ENCODE measurements at regions not wholly inside any gene's neighbourhood (a gene's known extent, or its start where the extent isn't known, plus 50 kb on each side); places are given as distances from the start of the nearest gene placed in this dataset.
A peak's percentile ranks its signal among the peaks of the same experiment; 100 is the strongest.
"Not testable (repeated sequence)": the region's sequence is repeated elsewhere in the genome, so short reads cannot be mapped to it uniquely, and the experiment has no call there.

DNA sequence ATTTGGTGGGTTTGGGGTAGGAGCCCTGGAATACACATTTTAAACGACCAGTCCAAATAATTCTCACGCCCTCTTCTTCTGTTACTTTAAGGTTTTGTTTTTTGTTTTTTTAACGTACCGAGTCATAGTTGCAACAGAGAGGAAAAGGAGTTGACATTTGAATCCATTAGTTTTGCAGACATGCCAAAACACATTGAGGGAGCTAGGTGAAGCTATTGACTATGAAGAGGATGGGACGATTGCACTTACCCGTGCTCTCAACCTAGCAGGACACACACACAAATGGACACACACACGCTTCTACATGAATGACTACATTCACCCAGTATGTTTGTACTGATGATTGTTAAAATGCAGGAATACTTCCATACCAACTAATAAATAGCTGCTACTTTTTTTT is 54.3 kb upstream of the CIT start:
- no peak for TF ChIP-seq POLR2A (IDR thresholded peaks at IDR 0.05)
- TF ChIP-seq, protein P1, sequence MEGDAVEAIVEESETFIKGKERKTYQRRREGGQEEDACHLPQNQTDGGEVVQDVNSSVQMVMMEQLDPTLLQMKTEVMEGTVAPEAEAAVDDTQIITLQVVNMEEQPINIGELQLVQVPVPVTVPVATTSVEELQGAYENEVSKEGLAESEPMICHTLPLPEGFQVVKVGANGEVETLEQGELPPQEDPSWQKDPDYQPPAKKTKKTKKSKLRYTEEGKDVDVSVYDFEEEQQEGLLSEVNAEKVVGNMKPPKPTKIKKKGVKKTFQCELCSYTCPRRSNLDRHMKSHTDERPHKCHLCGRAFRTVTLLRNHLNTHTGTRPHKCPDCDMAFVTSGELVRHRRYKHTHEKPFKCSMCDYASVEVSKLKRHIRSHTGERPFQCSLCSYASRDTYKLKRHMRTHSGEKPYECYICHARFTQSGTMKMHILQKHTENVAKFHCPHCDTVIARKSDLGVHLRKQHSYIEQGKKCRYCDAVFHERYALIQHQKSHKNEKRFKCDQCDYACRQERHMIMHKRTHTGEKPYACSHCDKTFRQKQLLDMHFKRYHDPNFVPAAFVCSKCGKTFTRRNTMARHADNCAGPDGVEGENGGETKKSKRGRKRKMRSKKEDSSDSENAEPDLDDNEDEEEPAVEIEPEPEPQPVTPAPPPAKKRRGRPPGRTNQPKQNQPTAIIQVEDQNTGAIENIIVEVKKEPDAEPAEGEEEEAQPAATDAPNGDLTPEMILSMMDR (IDR thresholded peaks at IDR 0.05): no peak
- TF ChIP-seq EP300 (IDR thresholded peaks at IDR 0.05): no peak
- Histone ChIP-seq H3K4me1 (no peaks in the 10 kb centered on the region), H3K36me3 (no peaks in the 10 kb centered on the region), H3K27me3 (no peaks in the 10 kb centered on the region), H3K4me3 (no peak overlapping the region), H3K9me3 (no peaks in the 10 kb centered on the region), H3K27ac (no peak overlapping the region)
- DNase-seq (ENCODE audit: low spot score in 2 of 2): no peak
- 53 to 59% methylated on average over 7 of the region's 7 CpGs for whole genome bisulfite sequencing, 2 donors

DNA sequence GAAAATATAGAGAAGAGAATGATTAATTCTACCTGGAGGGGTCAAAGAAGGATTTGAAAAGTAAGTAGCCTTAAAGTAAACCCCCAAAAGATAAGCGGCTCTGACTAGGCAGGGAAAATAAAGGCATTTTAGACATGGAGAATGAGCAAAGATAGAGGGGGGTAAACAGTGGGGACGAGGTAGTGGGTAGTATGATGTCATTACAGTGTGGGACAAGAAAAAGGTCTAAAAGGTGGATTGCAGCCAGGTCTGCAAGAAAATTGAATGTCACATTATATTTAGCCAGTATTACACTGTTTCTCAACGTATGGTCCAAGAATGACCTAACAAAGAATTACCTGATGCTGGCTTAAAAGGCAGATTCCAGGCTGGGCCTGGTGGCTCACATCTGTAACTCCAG is 55.8 kb upstream of the CIT start:
- Histone ChIP-seq H3K27me3 (no peaks in the 10 kb centered on the region), H3K4me1 (no peaks in the 10 kb centered on the region), H3K27ac (no peak overlapping the region), H3K4me3 (no peak overlapping the region), H3K36me3 (no peaks in the 10 kb centered on the region), H3K9me3 (no peaks in the 10 kb centered on the region)
- DNase-seq (ENCODE audit: low spot score in 2 of 2): no peak
- no peak for TF ChIP-seq POLR2A (IDR thresholded peaks at IDR 0.05)
- TF ChIP-seq, protein P1 (IDR thresholded peaks at IDR 0.05): no peak
- no peak for TF ChIP-seq EP300 (IDR thresholded peaks at IDR 0.05)
- 47 to 67% methylated on average over 3 of the region's 3 CpGs for WGBS, 2 donors

GRCh38 chr12:119934780-119935179 is 54.3 kb upstream of the BICDL1 start:
- 67 to 74% methylated on average over 10 of the region's 10 CpGs for WGBS, 2 donors
- not testable (repeated sequence) for DNase-seq (ENCODE audit: low spot score in 2 of 2)

DNA sequence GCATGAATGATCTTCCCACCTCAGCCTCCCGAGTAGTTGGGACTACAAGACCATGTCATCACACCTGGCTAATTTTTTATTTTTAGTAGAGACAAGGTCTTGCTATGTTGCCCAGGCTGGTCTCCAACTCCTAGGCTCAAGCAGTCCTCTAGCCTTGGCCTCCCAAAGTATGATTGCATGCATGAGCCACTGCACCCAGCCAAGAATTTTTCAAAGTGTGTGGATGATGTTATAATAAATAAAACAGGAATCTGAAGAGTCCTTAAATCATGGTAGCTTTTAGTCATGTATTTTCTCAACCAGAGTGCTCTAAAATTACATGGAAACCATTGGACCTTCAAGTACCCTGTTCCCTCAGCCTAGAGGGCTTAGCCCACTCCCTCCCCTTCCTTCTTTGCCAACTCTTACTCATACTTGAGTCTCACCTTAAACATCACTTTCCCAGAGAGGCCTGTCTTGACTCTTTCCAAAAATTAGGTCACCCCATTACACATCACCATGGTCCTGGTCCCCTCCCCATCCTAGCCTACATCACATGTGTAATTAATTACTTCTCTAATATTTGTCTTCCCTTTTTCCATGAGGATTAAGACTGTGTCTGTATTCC is 52.2 kb upstream of the BICDL1 start:
- WGBS, 2 donors: 88 to 100% methylated on average over 1 of the region's 1 CpG
- H3K4me3 ChIP-seq: no peak overlapping the region
- no peaks in the 10 kb centered on the region for H3K9me3 ChIP-seq
- TF ChIP-seq EP300 (IDR thresholded peaks at IDR 0.05): no peak
- TF ChIP-seq, protein P1 (IDR thresholded peaks at IDR 0.05): no peak
- TF ChIP-seq POLR2A (IDR thresholded peaks at IDR 0.05): no peak
- H3K36me3 ChIP-seq: no peaks in the 10 kb centered on the region
- H3K27ac ChIP-seq: no peak overlapping the region
- no peak for DNase-seq (ENCODE audit: low spot score in 2 of 2)
- H3K27me3 ChIP-seq: no peaks in the 10 kb centered on the region
- no peaks in the 10 kb centered on the region for H3K4me1 ChIP-seq

More at GRCh38 chr12:119934780-119935179, 54.3 kb upstream of the BICDL1 start:
- H3K4me1 ChIP-seq, H3K36me3 ChIP-seq, H3K4me3 ChIP-seq, H3K27me3 ChIP-seq, H3K27ac ChIP-seq, H3K9me3 ChIP-seq: not testable (repeated sequence)

DNA sequence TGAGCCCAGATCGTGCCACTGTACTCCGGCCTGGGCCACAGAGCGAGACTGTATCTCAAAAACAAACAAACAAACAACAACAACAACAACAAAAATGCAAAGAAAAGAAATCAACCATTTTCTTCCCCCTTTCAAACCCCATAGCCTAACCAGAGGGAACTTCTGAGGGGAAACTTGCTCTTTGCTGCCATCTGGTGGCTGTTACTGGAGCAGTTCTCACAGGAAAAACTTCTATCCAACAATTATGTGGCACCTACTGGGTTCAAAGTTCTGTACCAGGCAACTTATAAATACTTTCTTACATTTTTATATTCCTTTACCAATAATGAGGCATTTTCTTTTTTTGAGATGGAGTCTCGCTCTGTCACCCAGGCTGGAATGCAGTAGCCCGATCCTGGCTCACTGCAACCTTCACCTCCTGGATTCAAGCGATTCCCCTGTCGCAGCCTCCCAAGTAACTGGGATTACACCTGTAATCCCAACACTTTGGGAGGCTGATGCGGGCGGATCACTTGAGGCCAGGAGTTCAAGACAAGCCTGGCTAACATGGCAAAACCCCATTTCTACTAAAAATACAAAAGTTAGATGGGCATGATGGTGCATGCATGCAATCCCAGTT is 50.9 kb upstream of the BICDL1 start:
- Histone ChIP-seq H3K4me1 (no peaks in the 10 kb centered on the region), H3K27me3 (no peaks in the 10 kb centered on the region), H3K9me3 (no peaks in the 10 kb centered on the region), H3K27ac (no peak overlapping the region), H3K36me3 (no peaks in the 10 kb centered on the region), H3K4me3 (no peak overlapping the region)
- TF ChIP-seq POLR2A (IDR thresholded peaks at IDR 0.05) (no peak), EP300 (IDR thresholded peaks at IDR 0.05) (no peak)
- TF ChIP-seq, protein P1 (IDR thresholded peaks at IDR 0.05): peak; percentile 59 to 82 (median 71)
- WGBS, 2 donors: 40% methylated on average over 9 of the region's 9 CpGs
- peak; percentile 38 to 58 for DNase-seq (ENCODE audit: low spot score in 2 of 2)

Measured in tibial nerve (tissue), 4 donors.